IMR-90 (cell line): ENCODE measurements at regions not wholly inside any gene's neighbourhood (a gene's known extent, or its start where the extent isn't known, plus 50 kb on each side); places are given as distances from the start of the nearest gene placed in this dataset.
A peak's percentile ranks its signal among the peaks of the same experiment; 100 is the strongest.

Source experiments
- ATAC-seq: fragments of 200-7000 bp; cut with Tn5 transposase; 2 replicates; pipeline ENCODE4 v1.9.1; 2020; ENCODE audit warnings: low read depth, mild to moderate bottlenecking, moderate library complexity
- BruUV-seq: library from RNA; stranded (reverse); fragments of 400-500 nt; replicated peaks from 2 replicates; lab custom pipeline; 2021; lab: Mats Ljungman, UMichigan
- CTCF ChIA-PET: fragments of 300-600 bp; formaldehyde crosslinking; extraction: SDS; loops from one replicate; lab custom pipeline; 2021; ENCODE audit warnings: antibody characterized with exemption; lab: Yijun Ruan, JAX
- POLR2A ChIA-PET: fragments of 300-600 bp; sonication (Branson Sonifier 250); formaldehyde crosslinking; loops from one replicate; lab custom pipeline; 2022; ENCODE audit warnings: antibody characterized with exemption; ENCODE audit not compliant: unreplicated experiment; lab: Charles Lee
- DNase-seq: peaks from one replicate; pipeline ENCODE4 v3.0.0; 2013
- H2AFZ ChIP-seq: replicated peaks from 2 replicates; pipeline ENCODE3; 2013; ENCODE audit warnings: low read length, mild to moderate bottlenecking; ENCODE audit not compliant: poor library complexity
- H2AK5ac ChIP-seq: 2 replicates; pipeline ENCODE4 v1.6.1; 2013; ENCODE audit warnings: low read depth, low read length, inconsistent platforms
- H2AK9ac ChIP-seq: replicated peaks from 2 replicates; pipeline ENCODE3; 2013; ENCODE audit warnings: mild to moderate bottlenecking, low read depth, low read length, moderate library complexity; ENCODE audit not compliant: poor library complexity
- H2BK120ac ChIP-seq: 2 replicates; pipeline ENCODE4 v1.6.1; 2013; ENCODE audit warnings: low read depth, low read length, inconsistent platforms
- H2BK15ac ChIP-seq: 3 replicates; pipeline ENCODE4 v1.6.1; 2013; ENCODE audit warnings: low read depth, low read length, inconsistent platforms
- H2BK20ac ChIP-seq: 2 replicates; pipeline ENCODE4 v1.6.1; 2013; ENCODE audit warnings: low read depth, mild to moderate bottlenecking, inconsistent platforms, low read length, moderate library complexity
- H2BK5ac ChIP-seq: 2 replicates; pipeline ENCODE4 v1.6.1; 2013; ENCODE audit warnings: mild to moderate bottlenecking, low read depth, low read length, inconsistent platforms; ENCODE audit not compliant: poor library complexity, severe bottlenecking
- H3K14ac ChIP-seq: replicated peaks from 2 replicates; pipeline ENCODE4 v1.6.1; 2013; ENCODE audit warnings: low read depth, low read length, inconsistent platforms
- H3K18ac ChIP-seq: 2 replicates; pipeline ENCODE4 v1.6.1; 2013; ENCODE audit warnings: low read depth, low read length, control low read depth
- H3K23ac ChIP-seq: 2 replicates; pipeline ENCODE4 v1.6.1; 2013; ENCODE audit warnings: low read depth, low read length, inconsistent platforms
- H3K27ac ChIP-seq: 2 replicates; pipeline ENCODE4 v1.5.1; 2013; ENCODE audit warnings: mild to moderate bottlenecking, control low read depth, low read length; ENCODE audit not compliant: insufficient read depth
- H3K27me3 ChIP-seq: 2 replicates; pipeline ENCODE4 v1.6.1; 2013; ENCODE audit warnings: low read length; ENCODE audit not compliant: control insufficient read depth, insufficient read depth
- H3K36me3 ChIP-seq: 2 replicates; pipeline ENCODE4 v1.6.1; 2013; ENCODE audit warnings: low read length, mixed read lengths; ENCODE audit not compliant: control insufficient read depth, insufficient read depth
- H3K4ac ChIP-seq: 2 replicates; pipeline ENCODE4 v1.6.1; 2013; ENCODE audit warnings: low read depth, low read length, inconsistent platforms
- H3K4me1 ChIP-seq: 2 replicates; pipeline ENCODE4 v1.6.1; 2013; ENCODE audit warnings: low read length, mixed read lengths; ENCODE audit not compliant: control insufficient read depth, insufficient read depth
- H3K4me2 ChIP-seq: 2 replicates; pipeline ENCODE4 v1.6.1; 2013; ENCODE audit warnings: low read depth, mild to moderate bottlenecking, control low read depth, low read length, moderate library complexity
- H3K4me3 ChIP-seq: 2 replicates; pipeline ENCODE4 v1.5.1; 2013; ENCODE audit warnings: low read depth, mild to moderate bottlenecking, control low read depth, low read length, moderate library complexity; ENCODE audit not compliant: insufficient read depth
- H3K56ac ChIP-seq: 2 replicates; pipeline ENCODE4 v1.6.1; 2013; ENCODE audit warnings: low read length, inconsistent platforms; ENCODE audit not compliant: insufficient read depth; ENCODE audit errors: extremely low read depth
- H3K79me1 ChIP-seq, 2 experiments: 2 replicates each; pipeline ENCODE4 v1.6.1; 2013; ENCODE audit warnings: low read length in 2 of 2, inconsistent platforms in 1 of 2, low read depth in 1 of 2
- H3K9ac ChIP-seq: 2 replicates; pipeline ENCODE4 v1.6.1; 2013; ENCODE audit warnings: low read depth, low read length, control low read depth
- H3K9me1 ChIP-seq: 2 replicates; pipeline ENCODE4 v1.6.1; 2013; ENCODE audit warnings: low read length, inconsistent platforms; ENCODE audit not compliant: insufficient read depth
- H3K9me3 ChIP-seq: 2 replicates; pipeline ENCODE4 v1.6.1; 2013; ENCODE audit warnings: low read length; ENCODE audit not compliant: control insufficient read depth, insufficient read depth
- H4K20me1 ChIP-seq: 2 replicates; pipeline ENCODE4 v1.6.1; 2013; ENCODE audit warnings: low read length, inconsistent platforms; ENCODE audit not compliant: insufficient read depth
- H4K5ac ChIP-seq: 2 replicates; pipeline ENCODE4 v1.6.1; 2013; ENCODE audit warnings: mild to moderate bottlenecking, low read depth, low read length, control low read depth
- H4K8ac ChIP-seq, 2 experiments: 2 replicates each; pipeline ENCODE4 v1.6.1; 2013; ENCODE audit warnings: low read depth in 2 of 2, low read length in 2 of 2, control low read depth in 1 of 2, inconsistent platforms in 1 of 2
- H4K91ac ChIP-seq: 2 replicates; pipeline ENCODE4 v1.6.1; 2013; ENCODE audit warnings: low read depth, low read length, inconsistent platforms; ENCODE audit not compliant: insufficient read depth
- BHLHE40 ChIP-seq: fragments of 150-350 bp; IDR thresholded peaks from 2 replicates; pipeline ENCODE4 v1.6.1; 2016; ENCODE audit warnings: mild to moderate bottlenecking, low read depth, low read length
- CEBPB ChIP-seq: IDR thresholded peaks from 2 replicates; pipeline ENCODE4 v1.6.1; 2012; ENCODE audit warnings: low read depth, low read length, improper control_type of control experiment
- CHD1 ChIP-seq: IDR thresholded peaks from 2 replicates; pipeline ENCODE4 v1.6.1; 2012; ENCODE audit warnings: low read depth, low read length, improper control_type of control experiment
- CTCF ChIP-seq: conservative IDR thresholded peaks from 2 replicates; pipeline ENCODE4 v1.5.1; 2012; ENCODE audit warnings: mild to moderate bottlenecking, low read depth, low read length, improper control_type of control experiment
- ELK1 ChIP-seq: fragments of 150-350 bp; IDR thresholded peaks from 2 replicates; pipeline ENCODE4 v1.6.1; 2016; ENCODE audit warnings: low read depth, mild to moderate bottlenecking, low read length, moderate library complexity, borderline replicate concordance
- FOS ChIP-seq: fragments of 150-350 bp; IDR thresholded peaks from 2 replicates; pipeline ENCODE4 v1.6.1; 2016; ENCODE audit warnings: low read depth, low read length
- MAFK ChIP-seq: IDR thresholded peaks from 2 replicates; pipeline ENCODE4 v1.6.1; 2012; ENCODE audit warnings: low read depth, low read length, improper control_type of control experiment
- MAZ ChIP-seq: IDR thresholded peaks from 2 replicates; pipeline ENCODE4 v1.6.1; 2012; ENCODE audit warnings: low read depth, mild to moderate bottlenecking, low read length, improper control_type of control experiment, moderate library complexity, borderline replicate concordance
- MXI1 ChIP-seq: IDR thresholded peaks from 2 replicates; pipeline ENCODE4 v1.6.1; 2012; ENCODE audit warnings: low read depth, mild to moderate bottlenecking, low read length, moderate library complexity, borderline replicate concordance
- NFE2L2 ChIP-seq: fragments of 150-350 bp; IDR thresholded peaks from 2 replicates; pipeline ENCODE4 v1.6.1; 2016; ENCODE audit warnings: low read depth, mild to moderate bottlenecking, low read length
- POLR2A ChIP-seq: IDR thresholded peaks from 2 replicates; pipeline ENCODE4 v1.6.1; 2012; ENCODE audit warnings: mild to moderate bottlenecking, low read depth, low read length
- RAD21 ChIP-seq: IDR thresholded peaks from 2 replicates; pipeline ENCODE4 v1.6.1; 2012; ENCODE audit warnings: low read length, improper control_type of control experiment
- RCOR1 ChIP-seq: IDR thresholded peaks from 2 replicates; pipeline ENCODE4 v1.6.1; 2012; ENCODE audit warnings: mild to moderate bottlenecking, low read length, improper control_type of control experiment; ENCODE audit not compliant: insufficient replicate concordance
- RFX5 ChIP-seq: IDR thresholded peaks from 2 replicates; pipeline ENCODE4 v1.8.0; 2012; ENCODE audit warnings: low read depth, mild to moderate bottlenecking, low read length, moderate library complexity
- SMC3 ChIP-seq: fragments of 150-350 bp; IDR thresholded peaks from 2 replicates; pipeline ENCODE4 v1.6.1; 2016; ENCODE audit warnings: low read depth, mild to moderate bottlenecking, antibody characterized with exemption, low read length, moderate library complexity
- USF2 ChIP-seq: fragments of 150-350 bp; IDR thresholded peaks from 2 replicates; pipeline ENCODE4 v1.6.1; 2017; ENCODE audit warnings: mild to moderate bottlenecking, antibody characterized with exemption, low read length, low read depth
- WGBS, 2 experiments: methylation state at CpG; one replicate each; pipeline versions ENCODE4 v1.1.5 to v1.1.7; 2013; ENCODE audit warnings: missing lambda C conversion rate in 2 of 2; ENCODE audit not compliant: insufficient read length in 1 of 2; ENCODE audit errors: extremely low coverage in 2 of 2; 5-methylcytosine and 5-hydroxymethylcytosine counted together
- dilution Hi-C: fragments of 300-500 bp; cut with HindIII; formaldehyde crosslinking; loops from one replicate; pipeline ENCODE4 v1.14.3; 2018; ENCODE audit warnings: low sequenced_read_pairs; ENCODE audit not compliant: unreplicated experiment
- in situ Hi-C: fragments of 300-500 bp; cut with MboI; formaldehyde crosslinking; loops from 3 replicates; pipeline ENCODE4 v1.14.3; 2019; ENCODE audit warnings: low sequenced_read_pairs, inconsistent platforms, mixed read lengths
- intact Hi-C: fragments of 100-400 bp; cut with micrococcal nuclease; formaldehyde crosslinking; loops from 2 replicates; pipeline ENCODE4 v1.10.0; 2022

- Histone ChIP-seq H3K9me3 (no peaks in the 10 kb centered on the region), H3K56ac (no peak overlapping the region), H2AK5ac (no peak overlapping the region), H3K14ac (no peak overlapping the region), H3K4me3 (no peak overlapping the region), H4K20me1 (no peaks in the 10 kb centered on the region), H3K18ac (no peak overlapping the region), H3K27me3 (no peaks in the 10 kb centered on the region), H3K9me1 (no peaks in the 10 kb centered on the region), H3K23ac (no peak overlapping the region), H4K91ac (no peak overlapping the region), H3K4me1 (peaks cover 2% of the 10 kb centered on the region; the same call in 1 of the 2 replicates), H3K9ac (no peak overlapping the region), H4K8ac (no peak overlapping the region), H4K5ac (no peak overlapping the region), H3K79me1 (no peaks in the 10 kb centered on the region), H3K4ac (no peak overlapping the region), H2BK120ac (no peak overlapping the region), H2BK15ac (no peak overlapping the region), H2AFZ (no peak overlapping the region), H3K4me2 (no peak overlapping the region), H3K36me3 (no peaks in the 10 kb centered on the region), H2BK20ac (no peak overlapping the region), H2AK9ac (no peak overlapping the region), H3K27ac (no peak overlapping the region), H2BK5ac (no peak overlapping the region)
- intact Hi-C loops (no loop called here), in situ Hi-C loops (no loop called here), dilution Hi-C loops (no loop called here)
- no TSS peak for BruUV-seq
- ATAC-seq (no peak), DNase-seq (peak; percentile 9)
- TF ChIP-seq CEBPB (no peak), RAD21 (no peak), POLR2A (no peak), BHLHE40 (no peak), ELK1 (no peak), NFE2L2 (no peak), CHD1 (no peak), RCOR1 (no peak), MAFK (no peak), CTCF (no peak), MAZ (no peak), MXI1 (no peak), FOS (no peak), SMC3 (no peak), RFX5 (no peak), USF2 (no peak)
- WGBS, 2 experiments = no CpG with 5 or more reads among the region's 7 CpGs
- ChIA-PET POLR2A (no interaction called here), CTCF (interaction anchor here (1.0 kb wide), 1 partner anchor 13 kb away, joined by 3 read pairs; no protein-coding TSS in a partner anchor)
Observed at GRCh38 chr12:43098766-43099550, 453.0 kb downstream of the ADAMTS20 start.
